ENCODE measurements at regions not wholly inside any gene's neighbourhood (a gene's known extent, or its start where the extent isn't known, plus 50 kb on each side); places are given as distances from the start of the nearest gene placed in this dataset.

DNA sequence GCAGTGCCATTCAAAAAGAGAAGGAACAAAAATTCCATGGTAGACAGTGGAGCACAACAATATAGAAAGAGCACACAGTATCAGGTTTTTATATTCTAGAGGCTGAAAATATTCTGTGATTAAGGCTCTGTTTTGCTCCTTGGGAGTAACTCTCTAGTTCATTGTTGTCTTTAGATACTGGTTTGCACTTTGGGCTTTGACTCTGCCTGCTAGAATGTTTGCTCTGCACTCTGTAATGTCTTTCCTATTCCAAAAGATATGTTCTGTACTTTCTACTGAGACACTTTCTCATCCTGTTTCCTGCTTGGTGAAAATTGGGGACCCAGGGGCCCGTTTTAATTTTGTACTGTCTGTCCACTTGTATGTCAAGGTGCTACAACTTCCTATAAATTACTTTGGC lies 564.7 kb downstream of the BMP2 start:
- Histone ChIP-seq H4K20me1 (ENCODE audit: low read depth, low read length) (no peaks in the 10 kb centered on the region), H3K9ac (ENCODE audit: low read length) (no peak overlapping the region), H3K4me3 (ENCODE audit: insufficient read depth, low read length, poor library complexity, severe bottlenecking) (no peak overlapping the region), H3K9me3 (ENCODE audit: insufficient read depth, low read length) (no peaks in the 10 kb centered on the region), H3F3A (ENCODE audit: insufficient read depth) (no peaks in the 10 kb centered on the region), H3K36me3 (ENCODE audit: low read length) (no peaks in the 10 kb centered on the region), H3K9me2 (replicated peaks; ENCODE audit: insufficient read depth, low read length) (no peaks in the 10 kb centered on the region), H2AFZ (ENCODE audit: low read depth, low read length, severe bottlenecking) (no peak overlapping the region), H3K27me3 (ENCODE audit: low read length) (no peaks in the 10 kb centered on the region), H3K79me2 (ENCODE audit: insufficient read depth, low read length) (no peaks in the 10 kb centered on the region), H3K4me2 (ENCODE audit: low read depth, low read length, poor library complexity, severe bottlenecking) (no peak overlapping the region), H3K27ac (ENCODE audit: low read depth, low read length) (no peak overlapping the region)
- no peak for TF ChIP-seq EZH2phosphoT487 (conservative IDR thresholded peaks at IDR 0.05; ENCODE audit: low read length)
- TF ChIP-seq, protein P1, sequence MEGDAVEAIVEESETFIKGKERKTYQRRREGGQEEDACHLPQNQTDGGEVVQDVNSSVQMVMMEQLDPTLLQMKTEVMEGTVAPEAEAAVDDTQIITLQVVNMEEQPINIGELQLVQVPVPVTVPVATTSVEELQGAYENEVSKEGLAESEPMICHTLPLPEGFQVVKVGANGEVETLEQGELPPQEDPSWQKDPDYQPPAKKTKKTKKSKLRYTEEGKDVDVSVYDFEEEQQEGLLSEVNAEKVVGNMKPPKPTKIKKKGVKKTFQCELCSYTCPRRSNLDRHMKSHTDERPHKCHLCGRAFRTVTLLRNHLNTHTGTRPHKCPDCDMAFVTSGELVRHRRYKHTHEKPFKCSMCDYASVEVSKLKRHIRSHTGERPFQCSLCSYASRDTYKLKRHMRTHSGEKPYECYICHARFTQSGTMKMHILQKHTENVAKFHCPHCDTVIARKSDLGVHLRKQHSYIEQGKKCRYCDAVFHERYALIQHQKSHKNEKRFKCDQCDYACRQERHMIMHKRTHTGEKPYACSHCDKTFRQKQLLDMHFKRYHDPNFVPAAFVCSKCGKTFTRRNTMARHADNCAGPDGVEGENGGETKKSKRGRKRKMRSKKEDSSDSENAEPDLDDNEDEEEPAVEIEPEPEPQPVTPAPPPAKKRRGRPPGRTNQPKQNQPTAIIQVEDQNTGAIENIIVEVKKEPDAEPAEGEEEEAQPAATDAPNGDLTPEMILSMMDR (IDR thresholded peaks at IDR 0.05; ENCODE audit: insufficient read depth, low read length, poor library complexity, severe bottlenecking), result no peak

DNA sequence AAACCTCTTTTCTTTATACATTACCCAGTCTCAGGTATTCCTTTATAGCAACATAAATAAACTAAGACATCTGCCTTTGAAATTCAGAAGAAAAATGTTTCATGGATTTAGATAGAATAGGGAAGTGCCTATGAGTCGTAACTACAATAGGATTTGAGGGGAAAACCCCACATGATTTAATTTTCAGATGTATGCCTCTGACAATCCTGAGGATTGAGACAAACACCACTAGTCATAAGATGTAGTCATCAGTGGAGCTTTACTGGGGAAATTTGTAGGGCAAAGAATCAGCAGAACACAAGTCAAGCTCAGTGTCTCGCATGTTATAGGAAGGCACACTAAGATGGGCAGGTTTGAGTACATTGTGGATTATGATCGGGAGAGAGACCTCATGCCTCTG lies 566.4 kb downstream of the BMP2 start:
- no peak for TF ChIP-seq EZH2phosphoT487 (conservative IDR thresholded peaks at IDR 0.05; ENCODE audit: low read length)
- TF ChIP-seq, protein P1 (IDR thresholded peaks at IDR 0.05; ENCODE audit: insufficient read depth, low read length, poor library complexity, severe bottlenecking), result no peak
- no peaks in the 10 kb centered on the region for H4K20me1 ChIP-seq (ENCODE audit: low read depth, low read length)

DNA sequence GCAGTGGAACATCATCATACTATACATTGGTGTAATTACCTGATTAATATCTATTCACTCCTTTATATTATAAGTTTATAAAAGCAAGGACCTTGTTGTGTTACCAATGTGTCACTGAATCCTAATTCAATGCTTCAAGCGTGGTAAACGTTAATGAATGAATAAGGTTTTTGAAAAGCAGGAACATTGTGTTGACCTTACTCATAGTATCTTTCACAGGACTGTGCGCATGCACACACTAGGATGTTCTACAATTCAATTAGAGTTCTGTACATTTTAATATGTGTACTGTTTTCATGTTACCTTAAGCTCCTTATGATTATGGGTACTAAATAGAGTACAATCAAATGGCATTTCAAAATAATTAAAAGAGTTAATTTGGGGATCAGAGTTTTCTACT lies 578.5 kb downstream of the BMP2 start:
- H3K9me2 ChIP-seq (replicated peaks; ENCODE audit: insufficient read depth, low read length), result no peaks in the 10 kb centered on the region
- no peak overlapping the region for H2AFZ ChIP-seq (ENCODE audit: low read depth, low read length, severe bottlenecking)
- no peak overlapping the region for H3K4me2 ChIP-seq (ENCODE audit: low read depth, low read length, poor library complexity, severe bottlenecking)
- no peaks in the 10 kb centered on the region for H4K20me1 ChIP-seq (ENCODE audit: low read depth, low read length)
- no peaks in the 10 kb centered on the region for H3K36me3 ChIP-seq (ENCODE audit: low read length)
- H3F3A ChIP-seq (ENCODE audit: insufficient read depth), result no peaks in the 10 kb centered on the region
- no peak overlapping the region for H3K27ac ChIP-seq (ENCODE audit: low read depth, low read length)
- no peak overlapping the region for H3K9ac ChIP-seq (ENCODE audit: low read length)
- TF ChIP-seq, protein P1 (IDR thresholded peaks at IDR 0.05; ENCODE audit: insufficient read depth, low read length, poor library complexity, severe bottlenecking), result no peak
- TF ChIP-seq EZH2phosphoT487 (conservative IDR thresholded peaks at IDR 0.05; ENCODE audit: low read length), result no peak
- no peaks in the 10 kb centered on the region for H3K79me2 ChIP-seq (ENCODE audit: insufficient read depth, low read length)
- H3K27me3 ChIP-seq (ENCODE audit: low read length), result no peaks in the 10 kb centered on the region
- no peaks in the 10 kb centered on the region for H3K9me3 ChIP-seq (ENCODE audit: insufficient read depth, low read length)
- no peak overlapping the region for H3K4me3 ChIP-seq (ENCODE audit: insufficient read depth, low read length, poor library complexity, severe bottlenecking)

More for the DNA sequence above, 566.4 kb downstream of the BMP2 start:
- Histone ChIP-seq H3K79me2 (ENCODE audit: insufficient read depth, low read length) (no peaks in the 10 kb centered on the region), H3K4me2 (ENCODE audit: low read depth, low read length, poor library complexity, severe bottlenecking) (no peak overlapping the region), H2AFZ (ENCODE audit: low read depth, low read length, severe bottlenecking) (no peak overlapping the region), H3K9ac (ENCODE audit: low read length) (no peak overlapping the region), H3K4me3 (ENCODE audit: insufficient read depth, low read length, poor library complexity, severe bottlenecking) (no peak overlapping the region), H3K27ac (ENCODE audit: low read depth, low read length) (no peak overlapping the region), H3F3A (ENCODE audit: insufficient read depth) (no peaks in the 10 kb centered on the region), H3K36me3 (ENCODE audit: low read length) (no peaks in the 10 kb centered on the region), H3K9me2 (replicated peaks; ENCODE audit: insufficient read depth, low read length) (no peaks in the 10 kb centered on the region; the same call in 1 of the 2 replicates), H3K27me3 (ENCODE audit: low read length) (no peaks in the 10 kb centered on the region), H3K9me3 (ENCODE audit: insufficient read depth, low read length) (no peaks in the 10 kb centered on the region)
